WI38 (cell line): ENCODE measurements at regions not wholly inside any gene's neighbourhood (a gene's known extent, or its start where the extent isn't known, plus 50 kb on each side); places are given as distances from the start of the nearest gene placed in this dataset.

Source experiments
- H3K4me3 ChIP-seq: 2 replicates; pipeline ENCODE4 v1.5.1; 2011; ENCODE audit warnings: low read depth, mild to moderate bottlenecking, control low read depth, low read length
- CTCF ChIP-seq: IDR thresholded peaks from 2 replicates; pipeline ENCODE4 v1.5.1; 2012; ENCODE audit warnings: low read depth, mild to moderate bottlenecking, control low read depth, low read length

GRCh38 chr4:15322006-15322405, 105.8 kb upstream of the C1QTNF7 start:
- no peak overlapping the region for H3K4me3 ChIP-seq
- TF ChIP-seq CTCF = no peak

- H3K4me3 ChIP-seq = no peak overlapping the region
- TF ChIP-seq CTCF = no peak
These were observed 101.8 kb upstream of the C1QTNF7 start for GRCh38 chr4:15325987-15326386.

- H3K4me3 ChIP-seq = no peak overlapping the region
- no peak for TF ChIP-seq CTCF
These were observed 100.2 kb upstream of the C1QTNF7 start for GRCh38 chr4:15327311-15328298.

GRCh38 chr4:15331930-15332329, 95.9 kb upstream of the C1QTNF7 start:
- no peak overlapping the region for H3K4me3 ChIP-seq
- no peak for TF ChIP-seq CTCF

GRCh38 chr4:15332377-15332776, 95.5 kb upstream of the C1QTNF7 start:
- no peak for TF ChIP-seq CTCF
- H3K4me3 ChIP-seq = no peak overlapping the region

- H3K4me3 ChIP-seq = no peak overlapping the region
- no peak for TF ChIP-seq CTCF
These were observed 93.9 kb upstream of the C1QTNF7 start for GRCh38 chr4:15333692-15334633.
